ENCODE measurements at regions not wholly inside any gene's neighbourhood (a gene's known extent, or its start where the extent isn't known, plus 50 kb on each side); places are given as distances from the start of the nearest gene placed in this dataset.

GRCh38 chr5:4646715-4647375, 493.3 kb upstream of the ADAMTS16 start:
- Histone ChIP-seq H3K27ac (ENCODE audit: low read length in 2 of 2) (no peak overlapping the region), H2AFZ (ENCODE audit: insufficient read depth, low read depth, low read length, poor library complexity, severe bottlenecking) (no peak overlapping the region), H3K27me3 (replicated peaks in 1 of 4; ENCODE audit: control extremely low read depth in 1 of 4, control insufficient read depth in 3 of 4, insufficient read depth in 4 of 4, low read length in 3 of 4) (no peaks in the 10 kb centered on the region), H3K36me3 (replicated peaks in 1 of 2; ENCODE audit: control extremely low read depth in 1 of 2, control insufficient read depth in 1 of 2, extremely low read depth in 1 of 2, insufficient read depth in 2 of 2, low read length in 1 of 2) (no peaks in the 10 kb centered on the region), H4K20me1 (ENCODE audit: control insufficient read depth, insufficient read depth, low read length, poor library complexity, severe bottlenecking) (no peaks in the 10 kb centered on the region), H3K9ac (ENCODE audit: low read length) (no peak overlapping the region), H3K4me3 (ENCODE audit: control extremely low read depth in 1 of 5, extremely low read depth in 1 of 5, insufficient read depth in 1 of 5, low read depth in 2 of 5, low read length in 4 of 5) (no peak overlapping the region), H3K79me2 (ENCODE audit: control insufficient read depth, insufficient read depth, low read length) (no peaks in the 10 kb centered on the region), H3K4me2 (replicated peaks; ENCODE audit: low read depth, low read length, poor library complexity, severe bottlenecking) (no peak overlapping the region), H3K9me3 (ENCODE audit: control extremely low read depth in 1 of 3, control insufficient read depth in 2 of 3, insufficient read depth in 1 of 3, low read length in 2 of 3) (peaks cover 0 to 21% (median 0%) of the 10 kb centered on the region in 3 donors), H3K4me1 (ENCODE audit: control insufficient read depth in 2 of 2, insufficient read depth in 2 of 2, low read length in 2 of 2) (no peaks in the 10 kb centered on the region)
- Mint-ChIP-seq H3K27me3 (no peaks in the 10 kb centered on the region), H3K4me1 (no peaks in the 10 kb centered on the region), H3K4me3 (no peak overlapping the region), H3K27ac (no peak overlapping the region), H3K9me3 (ENCODE audit: insufficient read depth) (no peaks in the 10 kb centered on the region)
- POLR2A ChIA-PET = no interaction called here
- CTCF ChIA-PET = no interaction called here
- intact Hi-C loops (cut with micrococcal nuclease) = no loop called here
- 100% methylated on average over 2 of the region's 8 CpGs for WGBS (ENCODE audit: insufficient coverage)
- DNase-seq (no peak), ATAC-seq (ENCODE audit: low read depth) (no peak)
- TF ChIP-seq CTCF (IDR thresholded peaks at IDR 0.05) (no peak), EZH2 (IDR thresholded peaks at IDR 0.05; ENCODE audit: borderline replicate concordance, insufficient read depth, low read depth, low read length, poor library complexity, severe bottlenecking) (no peak)

GRCh38 chr5:4647955-4648354, 492.2 kb upstream of the ADAMTS16 start:
- Mint-ChIP-seq H3K27me3 (no peaks in the 10 kb centered on the region), H3K4me1 (no peaks in the 10 kb centered on the region), H3K4me3 (no peak overlapping the region), H3K27ac (no peak overlapping the region), H3K9me3 (ENCODE audit: insufficient read depth) (no peaks in the 10 kb centered on the region)
- Histone ChIP-seq H3K9ac (ENCODE audit: low read length) (no peak overlapping the region), H3K4me1 (ENCODE audit: control insufficient read depth in 2 of 2, insufficient read depth in 2 of 2, low read length in 2 of 2) (no peaks in the 10 kb centered on the region), H2AFZ (ENCODE audit: insufficient read depth, low read depth, low read length, poor library complexity, severe bottlenecking) (no peak overlapping the region), H3K9me3 (ENCODE audit: control extremely low read depth in 1 of 3, control insufficient read depth in 2 of 3, insufficient read depth in 1 of 3, low read length in 2 of 3) (peaks cover 0 to 19% (median 0%) of the 10 kb centered on the region in 3 donors), H3K4me3 (ENCODE audit: control extremely low read depth in 1 of 5, extremely low read depth in 1 of 5, insufficient read depth in 1 of 5, low read depth in 2 of 5, low read length in 4 of 5) (no peak overlapping the region), H3K4me2 (replicated peaks; ENCODE audit: low read depth, low read length, poor library complexity, severe bottlenecking) (no peak overlapping the region), H3K27ac (ENCODE audit: low read length in 2 of 2) (no peak overlapping the region), H4K20me1 (ENCODE audit: control insufficient read depth, insufficient read depth, low read length, poor library complexity, severe bottlenecking) (no peaks in the 10 kb centered on the region), H3K79me2 (ENCODE audit: control insufficient read depth, insufficient read depth, low read length) (no peaks in the 10 kb centered on the region), H3K36me3 (replicated peaks in 1 of 2; ENCODE audit: control extremely low read depth in 1 of 2, control insufficient read depth in 1 of 2, extremely low read depth in 1 of 2, insufficient read depth in 2 of 2, low read length in 1 of 2) (no peaks in the 10 kb centered on the region), H3K27me3 (replicated peaks in 1 of 4; ENCODE audit: control extremely low read depth in 1 of 4, control insufficient read depth in 3 of 4, insufficient read depth in 4 of 4, low read length in 3 of 4) (no peaks in the 10 kb centered on the region)
- ChIA-PET CTCF (no interaction called here), POLR2A (no interaction called here)
- WGBS (ENCODE audit: insufficient coverage) = no CpG with 5 or more reads among the region's 7 CpGs
- TF ChIP-seq EZH2 (IDR thresholded peaks at IDR 0.05; ENCODE audit: borderline replicate concordance, insufficient read depth, low read depth, low read length, poor library complexity, severe bottlenecking) = no peak
- TF ChIP-seq CTCF (IDR thresholded peaks at IDR 0.05) = no peak
- intact Hi-C loops (cut with micrococcal nuclease) = no loop called here
- no peak for DNase-seq
- no peak for ATAC-seq (ENCODE audit: low read depth)
